Body of pancreas (tissue), 4 donors: ENCODE measurements at regions not wholly inside any gene's neighbourhood (a gene's known extent, or its start where the extent isn't known, plus 50 kb on each side); places are given as distances from the start of the nearest gene placed in this dataset.

Experiments
- ATAC-seq: fragments of 150-250 bp; one replicate; pipeline ENCODE4 v1.9.1; 2016
- DNase-seq, 4 donors: peaks; one replicate each; pipeline ENCODE4 v3.0.0-alpha.2; 2019
- H3K27ac ChIP-seq, 4 donors: fragments of 200-600 bp; sonication (generic); 1 replicate in 3 of 4; 2 replicates in 1 of 4; pipeline versions ENCODE4 v1.5.1 to v1.6.1; 2016 to 2019; ENCODE audit warnings: mild to moderate bottlenecking in 1 of 4, mixed read lengths in 1 of 4, moderate library complexity in 1 of 4
- H3K27me3 ChIP-seq, 2 donors: fragments of 200-600 bp; sonication (generic); one replicate each; pipeline ENCODE4 v1.6.0; 2016; ENCODE audit warnings: mild to moderate bottlenecking in 1 of 2
- H3K36me3 ChIP-seq, 2 donors: fragments of 200-600 bp; sonication (generic); replicated peaks in 1 of 2; 2 replicates each; pipeline ENCODE4 v1.5.1; 2016; ENCODE audit warnings: low read depth in 2 of 2; ENCODE audit not compliant: insufficient read depth in 1 of 2
- H3K4me1 ChIP-seq: fragments of 200-600 bp; sonication (generic); one replicate; pipeline ENCODE4 v1.6.0; 2016
- H3K4me3 ChIP-seq, 2 donors: fragments of 200-600 bp; sonication (generic); 1 replicate in 1 of 2; 2 replicates in 1 of 2; pipeline ENCODE4 v1.5.1; 2016 to 2019
- H3K9me3 ChIP-seq, 3 donors: fragments of 200-600 bp; sonication (generic); 1 replicate in 2 of 3; 2 replicates in 1 of 3; pipeline ENCODE4 v1.5.1; 2016
- POLR2A ChIP-seq, 3 donors: fragments of 450-650 bp; IDR thresholded peaks; one replicate each; pipeline ENCODE4 v1.6.1; 2016; ENCODE audit warnings: antibody characterized with exemption in 3 of 3, mild to moderate bottlenecking in 2 of 3
- WGBS, 2 donors: methylation state at CpG; one replicate each; pipeline ENCODE4 v1.1.5; 2017; 5-methylcytosine and 5-hydroxymethylcytosine counted together
- intact Hi-C: fragments of 100-400 bp; cut with DNase I; formaldehyde crosslinking; loops from one replicate; pipeline ENCODE4 v1.15.1; 2023
- TF ChIP-seq, protein P1 (sequence below), 7 experiments: fragments of 450-650 bp in 4 of 7; fragments of 200-600 bp in 3 of 7; sonication (generic) in 3 of 7; IDR thresholded peaks; one replicate each; pipeline ENCODE4 v1.5.1; 2016 to 2019; ENCODE audit warnings: antibody characterized with exemption in 7 of 7

DNA sequence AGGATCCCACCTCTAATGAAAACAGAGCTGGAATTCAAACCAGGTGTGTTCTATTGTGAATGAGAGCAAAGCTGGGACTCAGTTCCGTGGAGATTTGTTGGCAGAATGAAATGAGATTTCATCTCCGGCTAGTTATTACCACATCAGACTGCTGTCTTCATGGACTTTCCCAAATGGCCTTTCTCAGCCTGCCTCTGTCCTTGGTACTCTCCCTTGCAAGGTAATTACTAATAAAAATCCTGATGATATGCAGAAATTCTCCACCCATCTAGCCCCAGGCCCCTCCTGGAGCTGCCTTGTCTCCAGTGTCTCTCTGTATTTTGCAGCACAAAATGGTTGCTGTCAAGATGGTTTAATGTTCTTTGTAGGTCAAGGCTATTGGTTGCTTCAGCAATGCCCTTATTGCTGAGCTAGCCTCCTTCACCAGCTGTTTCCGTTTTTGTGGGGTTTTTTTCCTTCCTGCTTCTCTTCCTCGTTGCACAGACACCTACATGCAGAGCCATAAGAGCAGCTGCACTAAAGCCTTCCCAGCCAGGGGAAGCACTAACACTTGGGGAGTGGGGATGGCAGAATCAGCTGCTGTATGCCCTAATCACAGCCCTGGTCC, 185.0 kb upstream of the GHITM start:
- no peaks in the 10 kb centered on the region for H3K36me3 ChIP-seq
- intact Hi-C loops, result no loop called here
- TF ChIP-seq, protein P1, sequence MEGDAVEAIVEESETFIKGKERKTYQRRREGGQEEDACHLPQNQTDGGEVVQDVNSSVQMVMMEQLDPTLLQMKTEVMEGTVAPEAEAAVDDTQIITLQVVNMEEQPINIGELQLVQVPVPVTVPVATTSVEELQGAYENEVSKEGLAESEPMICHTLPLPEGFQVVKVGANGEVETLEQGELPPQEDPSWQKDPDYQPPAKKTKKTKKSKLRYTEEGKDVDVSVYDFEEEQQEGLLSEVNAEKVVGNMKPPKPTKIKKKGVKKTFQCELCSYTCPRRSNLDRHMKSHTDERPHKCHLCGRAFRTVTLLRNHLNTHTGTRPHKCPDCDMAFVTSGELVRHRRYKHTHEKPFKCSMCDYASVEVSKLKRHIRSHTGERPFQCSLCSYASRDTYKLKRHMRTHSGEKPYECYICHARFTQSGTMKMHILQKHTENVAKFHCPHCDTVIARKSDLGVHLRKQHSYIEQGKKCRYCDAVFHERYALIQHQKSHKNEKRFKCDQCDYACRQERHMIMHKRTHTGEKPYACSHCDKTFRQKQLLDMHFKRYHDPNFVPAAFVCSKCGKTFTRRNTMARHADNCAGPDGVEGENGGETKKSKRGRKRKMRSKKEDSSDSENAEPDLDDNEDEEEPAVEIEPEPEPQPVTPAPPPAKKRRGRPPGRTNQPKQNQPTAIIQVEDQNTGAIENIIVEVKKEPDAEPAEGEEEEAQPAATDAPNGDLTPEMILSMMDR (IDR thresholded peaks at IDR 0.05), result no peak
- no peak for TF ChIP-seq POLR2A (IDR thresholded peaks at IDR 0.05)

DNA sequence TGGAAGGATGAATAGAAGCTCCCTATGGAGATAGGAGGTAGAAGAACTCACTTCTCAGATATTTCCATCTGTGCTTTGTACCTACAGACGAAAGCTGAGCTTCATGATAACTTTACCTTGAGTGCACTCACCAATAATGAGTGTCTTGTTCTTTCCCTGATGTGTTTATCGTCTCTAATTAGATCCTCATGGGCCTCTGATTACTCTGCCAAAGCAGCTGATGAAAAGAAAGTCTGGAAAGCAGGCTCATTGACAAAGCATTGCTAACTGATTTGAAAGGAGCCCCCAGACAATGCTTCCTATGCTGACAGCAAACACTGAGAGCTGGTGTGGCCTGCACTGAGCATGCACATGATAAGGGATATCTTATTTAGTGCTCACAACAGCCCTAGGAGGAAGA, 183.9 kb upstream of the GHITM start:
- DNase-seq, result no peak
- Histone ChIP-seq H3K36me3 (no peaks in the 10 kb centered on the region), H3K27me3 (peaks cover 0 to 4% of the 10 kb centered on the region in 2 donors), H3K4me1 (no peaks in the 10 kb centered on the region), H3K27ac (no peak overlapping the region), H3K9me3 (no peaks in the 10 kb centered on the region), H3K4me3 (no peak overlapping the region)
- no peak for TF ChIP-seq POLR2A (IDR thresholded peaks at IDR 0.05)
- intact Hi-C loops, result no loop called here
- ATAC-seq, result no peak
- 49% methylated on average over 2 of the region's 2 CpGs for WGBS, 2 donors

More for the DNA sequence above, 185.0 kb upstream of the GHITM start:
- peaks cover 0 to 4% of the 10 kb centered on the region in 2 donors for H3K27me3 ChIP-seq
- ATAC-seq, result no peak
- H3K4me3 ChIP-seq, result no peak overlapping the region
- H3K4me1 ChIP-seq, result no peaks in the 10 kb centered on the region
- H3K27ac ChIP-seq, result no peak overlapping the region
- 22 to 36% methylated on average over 4 of the region's 4 CpGs for WGBS, 2 donors
- H3K9me3 ChIP-seq, result no peaks in the 10 kb centered on the region
- no peak for DNase-seq

DNA sequence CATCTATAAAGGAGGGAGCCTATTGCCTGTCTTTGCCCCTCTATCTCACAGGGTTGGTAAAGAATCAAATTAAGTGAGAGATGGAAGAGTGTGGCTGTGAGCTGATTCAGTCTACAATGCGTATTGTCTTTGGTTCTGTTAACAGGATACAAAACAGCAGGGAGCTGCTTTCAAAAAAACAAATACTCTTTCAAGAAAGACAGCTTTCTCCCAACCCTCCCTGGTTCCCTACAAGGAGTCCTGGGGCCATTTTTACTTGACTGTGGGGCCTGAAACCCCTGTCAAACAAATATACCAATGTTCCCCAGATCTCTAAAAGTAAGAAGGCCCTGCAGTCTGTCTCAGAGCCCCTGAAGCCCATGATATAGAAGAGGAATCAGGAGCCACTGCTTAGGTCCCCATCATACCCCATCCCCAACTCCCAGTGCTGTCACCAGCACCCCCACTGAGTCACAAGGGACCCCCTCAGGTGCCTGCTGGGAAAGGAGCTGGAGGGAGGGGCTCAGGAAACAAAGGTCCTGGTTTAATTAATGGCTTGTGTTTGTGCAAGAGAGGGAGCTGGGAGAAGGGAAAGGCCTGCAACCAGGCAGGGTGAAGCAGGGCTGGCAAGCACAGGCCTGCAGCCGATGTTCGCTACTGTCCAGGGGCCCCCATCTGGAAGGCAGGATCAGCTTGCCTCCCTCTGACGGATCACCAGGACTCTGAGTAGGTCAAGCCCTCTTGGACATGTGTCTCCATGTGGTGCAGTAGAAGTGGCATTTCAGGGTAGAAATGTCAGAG, 182.0 kb upstream of the GHITM start:
- H3K27me3 ChIP-seq, result peaks cover 0 to 4% of the 10 kb centered on the region in 2 donors
- H3K4me1 ChIP-seq, result no peaks in the 10 kb centered on the region
- no peak overlapping the region for H3K4me3 ChIP-seq
- WGBS, 2 donors, result 69 to 85% methylated on average over 4 of the region's 4 CpGs
- no peak for TF ChIP-seq POLR2A (IDR thresholded peaks at IDR 0.05)
- TF ChIP-seq, protein P1 (IDR thresholded peaks at IDR 0.05), result no peak
- DNase-seq, result no peak
- no peaks in the 10 kb centered on the region for H3K9me3 ChIP-seq
- no peak for ATAC-seq
- no peaks in the 10 kb centered on the region for H3K36me3 ChIP-seq
- no peak overlapping the region for H3K27ac ChIP-seq
- intact Hi-C loops, result no loop called here

DNA sequence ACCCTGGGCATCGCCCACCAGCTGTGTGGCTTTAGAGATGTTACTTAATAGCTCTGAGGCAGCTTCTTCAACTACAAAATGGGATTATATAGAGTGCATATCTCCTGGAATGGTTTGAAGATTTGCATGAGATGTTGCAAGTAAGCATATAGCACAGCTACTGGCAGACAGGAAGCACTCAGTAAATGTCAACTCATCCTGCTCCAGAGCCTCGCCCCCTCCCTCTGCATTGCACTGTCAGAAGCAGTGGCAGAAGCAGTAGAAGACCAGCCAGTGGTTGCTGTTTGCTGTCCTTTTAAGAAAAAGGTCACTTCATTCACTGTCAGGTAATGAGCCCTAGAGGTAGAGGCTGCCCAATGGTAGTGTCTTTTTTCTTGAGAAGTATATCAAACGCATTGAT, 180.0 kb upstream of the GHITM start:
- H3K36me3 ChIP-seq, result no peaks in the 10 kb centered on the region
- H3K4me1 ChIP-seq, result no peaks in the 10 kb centered on the region
- WGBS, 2 donors, result 64 to 69% methylated on average over 3 of the region's 3 CpGs
- H3K27me3 ChIP-seq, result no peaks in the 10 kb centered on the region
- intact Hi-C loops, result no loop called here
- no peak overlapping the region for H3K4me3 ChIP-seq
- TF ChIP-seq POLR2A (IDR thresholded peaks at IDR 0.05), result no peak
- TF ChIP-seq, protein P1 (IDR thresholded peaks at IDR 0.05), result no peak
- DNase-seq (no peak), ATAC-seq (no peak)
- H3K27ac ChIP-seq, result no peak overlapping the region
- no peaks in the 10 kb centered on the region for H3K9me3 ChIP-seq

DNA sequence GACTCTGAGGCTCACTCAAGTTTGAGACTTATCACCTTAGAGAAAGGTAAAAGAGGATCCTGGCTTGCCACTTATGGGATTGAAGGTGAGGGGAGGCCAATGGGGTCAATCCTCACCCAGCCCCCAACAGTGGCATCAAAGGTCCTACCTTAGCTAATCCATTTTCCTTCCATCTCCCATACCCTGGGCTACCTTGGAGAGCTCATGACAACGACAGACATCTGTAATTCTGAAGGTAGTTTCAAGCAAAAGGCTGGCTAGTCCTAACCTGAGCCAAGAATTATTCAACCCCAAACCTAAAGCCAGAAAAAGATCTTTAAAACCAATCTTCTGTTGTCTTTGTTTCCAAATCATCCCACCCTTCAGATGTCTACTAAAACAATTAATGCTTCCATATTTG, 179.2 kb upstream of the GHITM start:
- Histone ChIP-seq H3K9me3 (no peaks in the 10 kb centered on the region), H3K4me3 (no peak overlapping the region), H3K36me3 (no peaks in the 10 kb centered on the region), H3K27ac (no peak overlapping the region), H3K27me3 (no peaks in the 10 kb centered on the region), H3K4me1 (no peaks in the 10 kb centered on the region)
- intact Hi-C loops, result no loop called here
- no peak for ATAC-seq
- 57 to 69% methylated on average over 1 of the region's 1 CpG for WGBS, 2 donors
- no peak for DNase-seq
- no peak for TF ChIP-seq POLR2A (IDR thresholded peaks at IDR 0.05)
- TF ChIP-seq, protein P1 (IDR thresholded peaks at IDR 0.05), result no peak
